Pancreas (tissue), 10 donors: ENCODE measurements at regions not wholly inside any gene's neighbourhood (a gene's known extent, or its start where the extent isn't known, plus 50 kb on each side); places are given as distances from the start of the nearest gene placed in this dataset.
A peak's percentile ranks its signal among the peaks of the same experiment; 100 is the strongest.

Experiments used
- ATAC-seq, 4 donors: fragments of 200-7000 bp; cut with Tn5 transposase; one replicate each; pipeline versions ENCODE4 v1.8.0 to v1.9.1; 2020; ENCODE audit warnings: mild to moderate bottlenecking in 4 of 4, moderate library complexity in 4 of 4
- DNase-seq, 6 donors: peaks; one replicate each; pipeline ENCODE4 v3.0.0-alpha.2; 2020
- FAIRE-seq: peaks from 2 replicates; lab custom pipeline; 2012; peaks lifted over from hg19 to GRCh38; lab: Jason Lieb, UNC
- H3K27ac ChIP-seq, 4 donors: fragments of 200-600 bp; sonication (generic); 1 replicate in 3 of 4; 2 replicates in 1 of 4; pipeline versions ENCODE4 v1.5.0 to v1.8.0; 2020
- H3K27me3 ChIP-seq, 4 donors: fragments of 200-600 bp; one replicate each; pipeline ENCODE4 v1.8.0; 2021
- H3K36me3 ChIP-seq, 3 donors: fragments of 200-600 bp; sonication (generic) in 1 of 3; one replicate each; pipeline versions ENCODE4 v1.5.0 to v1.8.0; 2020 to 2021
- H3K4me1 ChIP-seq, 3 donors: fragments of 200-600 bp; one replicate each; pipeline ENCODE4 v1.8.0; 2021
- H3K4me3 ChIP-seq, 4 donors: fragments of 200-600 bp; sonication (generic) in 2 of 4; one replicate each; pipeline versions ENCODE4 v1.5.0 to v1.8.0; 2020 to 2021
- H3K9me3 ChIP-seq, 4 donors: fragments of 200-600 bp; one replicate each; pipeline ENCODE4 v1.8.0; 2021
- CTCF ChIP-seq, 4 donors: fragments of 200-600 bp; sonication (generic) in 3 of 4; IDR thresholded peaks; one replicate each; pipeline versions ENCODE4 v1.5.0 to v1.8.0; 2021; ENCODE audit warnings: antibody characterized with exemption in 4 of 4
- WGBS, 2 donors: extraction: QIAGEN DNeasy Blood & Tissue Kit; methylation state at CpG; one replicate each; pipeline ENCODE4 v1.1.7; 2013; 5-methylcytosine and 5-hydroxymethylcytosine counted together
- intact Hi-C, 3 donors: fragments of 100-400 bp; cut with DNase I; formaldehyde crosslinking; loops; one replicate each; pipeline versions ENCODE4 v1.11.1 to v1.14.2; 2022
- donor health status: healthy with polysubstance abuse.
- donor health status: DM: no; HTN: no; CAD: no; lungs with moderate emphysema.
- donor health status: DM: no; HTN: no; CAD: no.
- donor health status: control.
- donor health status: control.
- donor health status: Bipolar disorder and iron deficiency.
- donor health status: DM: yes; HTN: yes; CAD: no.
- donor health status: DM: no; HTN: no; CAD: no.
- donor health status: DM: no; HTN: no; CAD: no.
- donor health status: DM: yes; HTN: yes; CAD: no.

- no peaks in the 10 kb centered on the region for H3K9me3 ChIP-seq
- 27 to 30% methylated on average over 2 of the region's 2 CpGs for WGBS, 2 donors
- no peaks in the 10 kb centered on the region for H3K36me3 ChIP-seq
- TF ChIP-seq CTCF (IDR thresholded peaks at IDR 0.05): no peak
- ATAC-seq (peak; percentile 59 to 83 (median 77)), FAIRE-seq (no peak), DNase-seq (peak in 2 of 6 donors; percentile 14 to 20)
- peak overlapping the region in 2 of 4 donors; percentile 33 to 36 for H3K27ac ChIP-seq
- H3K27me3 ChIP-seq: no peaks in the 10 kb centered on the region
- H3K4me1 ChIP-seq: peaks cover 0 to 21% (median 13%) of the 10 kb centered on the region in 3 donors
- no peak overlapping the region for H3K4me3 ChIP-seq
- intact Hi-C loops: no loop called here
Observed at GRCh38 chr5:61918611-61919010, 387.4 kb upstream of the KIF2A start.

- ATAC-seq: peak; percentile 82 to 91 (median 88)
- Histone ChIP-seq H3K27ac (peak overlapping the region in 1 of 4 donors; percentile 10), H3K36me3 (no peaks in the 10 kb centered on the region), H3K9me3 (no peaks in the 10 kb centered on the region), H3K27me3 (no peaks in the 10 kb centered on the region), H3K4me3 (no peak overlapping the region), H3K4me1 (peaks cover 0 to 21% (median 13%) of the 10 kb centered on the region in 3 donors)
- WGBS, 2 donors: 18 to 20% methylated on average over 6 of the region's 6 CpGs
- peak in 4 of 6 donors; percentile 37 to 66 (median 48) for DNase-seq
- intact Hi-C loops: no loop called here
- FAIRE-seq: no peak
- no peak for TF ChIP-seq CTCF (IDR thresholded peaks at IDR 0.05)
Observed at GRCh38 chr5:61919920-61920319, 386.1 kb upstream of the KIF2A start.

- H3K27ac ChIP-seq: no peak overlapping the region
- no peak for FAIRE-seq
- H3K9me3 ChIP-seq: no peaks in the 10 kb centered on the region
- DNase-seq: no peak
- H3K36me3 ChIP-seq: no peaks in the 10 kb centered on the region
- H3K4me3 ChIP-seq: no peak overlapping the region
- H3K4me1 ChIP-seq: peaks cover 0 to 6% (median 5%) of the 10 kb centered on the region in 3 donors
- no peak for ATAC-seq
- WGBS, 2 donors: 80 to 88% methylated on average over 1 of the region's 1 CpG
- no peaks in the 10 kb centered on the region for H3K27me3 ChIP-seq
- intact Hi-C loops: no loop called here
- no peak for TF ChIP-seq CTCF (IDR thresholded peaks at IDR 0.05)
Observed at GRCh38 chr5:61924251-61924650, 381.8 kb upstream of the KIF2A start.

GRCh38 chr5:61926911-61927310, 379.1 kb upstream of the KIF2A start:
- Histone ChIP-seq H3K9me3 (no peaks in the 10 kb centered on the region), H3K4me3 (no peak overlapping the region), H3K27ac (no peak overlapping the region), H3K4me1 (no peaks in the 10 kb centered on the region), H3K27me3 (no peaks in the 10 kb centered on the region), H3K36me3 (no peaks in the 10 kb centered on the region)
- intact Hi-C loops: no loop called here
- DNase-seq (no peak), FAIRE-seq (no peak), ATAC-seq (no peak)
- TF ChIP-seq CTCF (IDR thresholded peaks at IDR 0.05): no peak

GRCh38 chr5:61931236-61931635, 374.8 kb upstream of the KIF2A start:
- ATAC-seq: no peak
- intact Hi-C loops: loop anchor here in 1 of 3 donors (10.0 kb wide), 1 partner anchor 976 kb away; no protein-coding TSS in a partner anchor
- no peak for FAIRE-seq
- DNase-seq: no peak
- no peak for TF ChIP-seq CTCF (IDR thresholded peaks at IDR 0.05)
- Histone ChIP-seq H3K27ac (no peak overlapping the region), H3K4me1 (peaks cover 0 to 5% (median 0%) of the 10 kb centered on the region in 3 donors), H3K36me3 (no peaks in the 10 kb centered on the region), H3K27me3 (no peaks in the 10 kb centered on the region), H3K4me3 (no peak overlapping the region), H3K9me3 (no peaks in the 10 kb centered on the region)
